Fibroblast of skin of left biceps (primary cell): ENCODE measurements at regions not wholly inside any gene's neighbourhood (a gene's known extent, or its start where the extent isn't known, plus 50 kb on each side); places are given as distances from the start of the nearest gene placed in this dataset.
"Not testable (repeated sequence)": the region's sequence is repeated elsewhere in the genome, so short reads cannot be mapped to it uniquely, and the experiment has no call there.

Experiments
- DNase-seq, 2 experiments: peaks; one replicate each; pipeline ENCODE4 v3.0.0-alpha.2; 2013; ENCODE audit warnings: low read depth in 2 of 2

DNA sequence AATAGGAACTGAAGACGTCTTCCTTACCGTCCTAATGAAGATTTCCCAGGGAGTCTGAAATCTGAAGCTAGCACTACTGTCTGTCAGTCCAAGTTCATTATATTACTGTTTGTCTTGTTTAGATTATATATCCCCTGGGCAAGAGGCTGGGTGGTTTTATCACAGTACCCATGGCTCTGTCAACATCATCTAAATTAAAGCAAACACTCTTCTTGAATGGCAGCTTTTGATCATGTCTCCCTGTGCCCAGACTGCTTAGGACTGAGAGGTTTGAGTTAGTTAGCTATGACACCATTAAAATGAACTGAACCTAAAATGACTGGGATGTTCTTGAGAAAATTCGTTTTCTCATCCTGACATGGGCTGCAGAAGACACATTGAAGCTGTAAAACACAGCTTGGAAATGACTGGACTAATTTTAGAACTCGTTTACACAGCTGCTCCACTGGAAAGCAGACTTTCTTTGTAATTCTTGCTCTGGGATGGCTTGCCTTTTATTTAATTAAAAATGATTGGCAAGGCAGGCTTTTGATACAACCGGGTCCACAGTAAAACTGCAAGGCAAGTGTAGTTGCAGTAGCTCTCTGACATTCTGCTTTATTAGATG is 243.5 kb downstream of the MFSD1 start:
- DNase-seq = no peak

DNA sequence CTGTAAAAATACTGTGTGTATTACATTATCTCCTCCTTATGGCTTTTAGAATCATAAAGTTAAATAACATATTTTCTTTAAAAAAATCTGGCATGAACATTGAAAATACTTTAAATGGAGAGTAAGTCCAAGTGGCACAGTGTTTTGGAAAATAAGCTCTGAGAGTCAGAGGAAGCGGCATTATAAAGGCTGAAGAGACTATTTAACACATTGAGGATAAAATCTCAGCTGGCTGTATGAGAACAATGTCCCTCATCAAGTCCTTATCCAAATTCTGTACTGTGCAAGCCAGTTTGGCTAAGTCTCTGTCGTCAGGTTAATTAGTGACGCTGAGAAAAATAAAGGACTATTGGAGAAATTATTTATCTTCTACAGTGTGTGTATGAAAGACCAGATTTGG is 245.5 kb downstream of the MFSD1 start:
- no peak for DNase-seq

DNA sequence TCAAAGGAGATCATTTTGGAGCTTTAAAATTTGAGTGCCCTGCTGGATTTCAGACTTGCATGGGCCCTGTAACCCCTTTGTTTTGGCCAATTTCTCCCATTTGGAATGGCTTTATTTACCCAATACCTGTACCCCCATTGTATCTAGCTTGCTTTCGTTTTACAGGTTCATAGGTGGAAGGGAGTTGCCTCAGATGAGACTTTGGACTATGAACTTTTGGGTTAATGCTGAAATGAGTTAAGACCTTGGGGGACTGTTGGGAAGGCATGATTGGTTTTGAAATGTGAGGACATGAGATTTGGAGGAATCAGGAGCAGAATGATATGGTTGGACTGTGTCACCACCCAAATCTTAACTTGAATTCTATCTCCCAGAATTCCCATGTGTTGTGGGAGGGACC is 250.6 kb downstream of the MFSD1 start:
- not testable (repeated sequence) for DNase-seq

GRCh38 chr3:159057621-159058020 is 255.8 kb downstream of the MFSD1 start:
- DNase-seq = peak in 1 of 2 experiments; percentile 5

DNA sequence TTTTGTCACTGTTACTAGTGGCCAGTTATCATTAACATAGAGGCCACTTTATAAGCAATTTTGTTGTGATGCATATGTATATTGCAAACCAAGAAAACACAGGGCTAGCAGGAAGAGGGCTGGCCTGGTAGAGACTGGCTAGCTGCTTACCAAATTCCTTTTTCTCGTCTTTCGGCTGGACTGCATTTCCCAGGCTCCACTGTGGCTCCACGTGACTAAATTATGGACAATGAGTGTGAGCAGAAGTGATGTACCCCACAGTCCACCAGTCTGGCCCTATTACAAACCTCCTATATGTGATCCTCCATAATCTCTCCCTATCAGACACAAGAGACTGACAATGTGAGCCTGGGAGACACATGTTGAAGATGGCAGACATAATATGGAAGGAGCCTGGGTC is 257.0 kb downstream of the MFSD1 start:
- no peak for DNase-seq

DNA sequence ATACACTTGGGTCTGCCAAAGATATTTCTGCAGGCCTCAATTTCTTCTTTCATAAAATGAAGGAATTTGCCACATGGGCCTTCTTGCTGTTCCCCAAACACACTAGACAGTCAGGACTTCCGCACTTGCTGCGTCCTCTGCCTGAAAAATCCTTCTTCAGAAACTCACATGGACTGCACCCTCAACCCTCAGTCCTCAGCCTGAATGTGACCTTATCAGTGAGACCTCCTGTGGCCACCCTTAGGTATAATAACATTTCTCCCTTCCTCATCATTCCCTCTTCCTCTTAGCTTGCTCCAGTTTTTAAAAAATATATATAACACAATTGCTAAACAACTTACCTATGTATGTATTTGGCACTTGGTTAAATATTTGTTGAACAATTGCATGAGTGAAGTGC is 257.5 kb downstream of the MFSD1 start:
- no peak for DNase-seq

DNA sequence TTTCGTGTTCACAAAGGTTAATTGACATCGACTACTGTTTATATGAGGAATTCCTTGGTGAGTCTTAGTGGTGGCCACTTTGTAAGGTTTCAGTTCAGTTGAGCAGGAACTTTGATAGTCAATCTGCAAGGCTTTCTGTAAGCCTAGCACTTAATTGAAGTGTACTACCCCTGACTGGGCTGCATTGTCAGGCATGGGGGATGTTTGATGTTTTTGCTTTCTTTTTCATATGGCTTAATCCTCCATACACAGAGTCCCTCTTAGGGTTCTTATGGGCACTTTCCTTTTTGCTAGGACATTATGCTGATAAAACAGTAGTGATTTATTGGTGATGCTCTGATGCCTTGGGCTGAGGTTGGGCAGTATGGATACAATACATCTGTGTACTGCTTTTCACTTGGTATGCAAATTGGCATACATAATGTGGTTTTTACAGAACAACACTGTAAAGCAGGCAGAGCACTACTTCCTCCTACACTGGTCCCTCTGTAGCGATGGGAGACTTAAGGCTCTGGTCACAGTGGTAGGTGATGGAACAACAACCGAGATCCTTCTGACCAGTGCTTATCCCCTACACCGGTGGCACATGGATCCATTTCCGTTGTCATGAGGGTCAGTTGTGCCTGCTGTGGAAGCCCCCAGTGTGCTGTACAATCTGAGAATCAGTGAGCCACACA is 261.0 kb downstream of the MFSD1 start:
- DNase-seq = no peak

DNA sequence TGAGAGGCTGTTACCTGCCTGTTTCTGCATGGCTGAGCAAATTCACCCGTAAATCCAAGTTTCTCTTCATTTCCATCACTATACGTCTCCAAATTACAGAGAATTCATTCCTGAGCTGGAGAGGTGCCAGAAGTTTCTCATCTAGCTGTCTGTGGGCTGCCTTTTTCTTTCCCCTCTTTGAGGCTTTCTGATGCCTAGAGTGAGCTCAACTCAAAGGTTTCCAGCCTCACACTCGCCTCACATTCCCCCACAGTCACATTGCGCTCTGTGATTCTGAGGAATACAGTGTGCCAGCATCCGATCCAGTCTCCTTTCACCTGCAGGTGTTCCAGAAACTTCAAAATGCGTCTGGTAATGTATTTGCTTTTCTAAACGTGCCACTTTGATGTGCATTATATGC is 267.2 kb downstream of the MFSD1 start, which contains the start of gene IQCJ:
TSS of gene IQCJ (plus strand) at position 229 of the 400 bp plus-strand sequence.
- no peak for DNase-seq

- no peak for DNase-seq
Observed at GRCh38 chr3:159069866-159070425, 268.1 kb downstream of the MFSD1 start.

GRCh38 chr3:159074756-159075701 is 273.2 kb downstream of the MFSD1 start:
- DNase-seq = no peak

- DNase-seq = peak; percentile 72 to 80
Observed at GRCh38 chr3:159077860-159078259, 276.0 kb downstream of the MFSD1 start.

- no peak for DNase-seq
Observed at GRCh38 chr3:159080256-159080655, 278.4 kb downstream of the MFSD1 start.

- DNase-seq = no peak
Observed at GRCh38 chr3:159080821-159081220, 279.0 kb downstream of the MFSD1 start.

- peak; percentile 29 to 36 for DNase-seq
Observed at GRCh38 chr3:159082519-159082918, 280.7 kb downstream of the MFSD1 start.

GRCh38 chr3:159091936-159092335 is 290.1 kb downstream of the MFSD1 start:
- DNase-seq = no peak

- DNase-seq = no peak
Observed at GRCh38 chr3:159102001-159102400, 300.1 kb downstream of the MFSD1 start.

GRCh38 chr3:159112724-159113123 is 310.9 kb downstream of the MFSD1 start:
- DNase-seq = no peak

DNA sequence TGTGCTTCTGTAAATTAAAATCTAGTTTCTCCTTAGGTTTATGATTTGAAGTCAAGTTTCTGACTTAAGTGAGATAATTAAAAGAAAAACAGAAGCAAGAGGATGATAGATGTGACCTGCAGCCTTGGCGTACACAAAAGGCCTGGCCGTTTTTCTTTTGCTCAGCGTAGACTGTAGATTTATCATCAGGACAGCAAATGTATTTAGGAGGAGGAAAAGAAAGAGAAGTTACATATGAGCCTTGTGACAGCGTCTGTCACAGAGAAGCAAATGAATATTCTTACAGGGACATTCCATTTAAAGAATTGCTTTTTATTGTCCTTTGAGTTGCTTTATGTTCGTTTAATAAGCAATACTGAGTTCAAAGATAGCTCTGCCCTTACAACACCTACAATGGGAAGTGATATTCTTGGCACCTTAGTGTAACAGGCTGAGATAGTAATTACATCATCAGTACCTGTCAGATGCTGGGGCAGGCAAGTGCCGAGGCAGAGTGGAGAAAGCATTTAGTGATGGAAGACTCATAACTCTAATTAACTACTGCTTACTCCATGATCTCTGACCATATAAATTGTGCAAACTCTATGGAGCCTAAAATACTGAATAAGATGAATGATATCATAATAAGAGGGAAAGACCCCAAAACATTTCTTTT is 311.5 kb downstream of the MFSD1 start:
- DNase-seq = no peak

- no peak for DNase-seq
Observed at GRCh38 chr3:159114582-159114981, 312.7 kb downstream of the MFSD1 start.

- no peak for DNase-seq
Observed at GRCh38 chr3:159123877-159124276, 322.0 kb downstream of the MFSD1 start.

- peak in 1 of 2 experiments; percentile 6 for DNase-seq
Observed at GRCh38 chr3:159126261-159127020, 324.6 kb downstream of the MFSD1 start.
